GOT3 (cell line): ENCODE measurements at regions not wholly inside any gene's neighbourhood (a gene's known extent, or its start where the extent isn't known, plus 50 kb on each side); places are given as distances from the start of the nearest gene placed in this dataset.

ENCODE experiments used
- DNase-seq: peaks from one replicate; lab custom pipeline; 2025; ENCODE audit warnings: mixed read lengths; lab: John Stamatoyannopoulos, UW

GRCh38 chr13:103799028-103799427 is 732.8 kb upstream of the SLC10A2 start:
- DNase-seq = no peak

GRCh38 chr13:103795892-103796478 is 729.8 kb upstream of the SLC10A2 start:
- DNase-seq = no peak

GRCh38 chr13:103794526-103794925 is 728.3 kb upstream of the SLC10A2 start:
- DNase-seq = no peak

DNA sequence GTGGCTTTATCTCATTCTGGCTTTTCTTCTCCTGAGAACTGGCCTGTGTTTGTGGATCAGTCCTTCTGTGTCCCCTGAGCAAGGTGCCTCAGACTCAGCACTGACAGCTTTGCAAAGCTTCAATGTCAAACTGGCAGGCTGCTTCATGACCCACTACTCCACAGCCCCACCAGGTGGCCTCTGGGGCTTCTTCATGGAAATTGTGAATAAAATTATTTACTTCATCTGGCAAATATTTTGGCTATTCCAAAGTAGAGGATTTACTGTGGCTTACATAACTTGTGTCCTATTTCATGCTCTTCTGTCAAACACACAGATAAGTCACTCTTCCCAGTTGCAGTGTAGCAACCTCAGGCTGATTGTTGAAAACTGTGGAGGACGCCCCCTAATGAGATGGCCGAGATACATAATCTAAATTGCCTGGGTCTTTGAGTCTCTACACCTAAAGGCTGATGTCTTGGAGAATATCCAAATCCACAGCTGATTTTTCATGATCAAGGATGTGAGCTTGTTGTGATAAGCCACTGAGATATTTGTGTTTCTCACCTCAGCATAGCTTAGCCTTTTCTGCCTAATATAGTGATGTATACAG is 721.9 kb upstream of the SLC10A2 start:
- no peak for DNase-seq

DNA sequence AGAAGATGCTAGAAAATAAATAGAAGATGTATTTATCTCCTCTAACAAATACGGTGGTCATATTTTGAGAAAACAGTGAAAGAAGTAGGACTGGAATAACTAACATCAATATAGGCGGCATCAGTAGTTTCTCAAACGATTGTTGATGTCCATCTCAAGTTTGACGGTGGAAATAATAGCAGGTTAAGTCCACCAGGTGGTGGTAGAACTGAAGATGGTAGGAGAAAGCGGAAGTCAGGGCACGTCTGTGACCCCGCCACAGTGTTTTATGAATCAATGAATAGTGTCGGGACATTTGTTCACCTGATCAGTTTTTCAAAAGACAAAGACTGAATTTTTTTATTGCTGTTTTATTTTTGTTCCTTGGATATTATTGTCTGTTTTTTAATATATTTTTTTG is 706.4 kb upstream of the SLC10A2 start:
- DNase-seq = no peak

GRCh38 chr13:103762523-103762922 is 696.3 kb upstream of the SLC10A2 start:
- DNase-seq = no peak

- DNase-seq = no peak
Observed at GRCh38 chr13:103759361-103759760, 693.1 kb upstream of the SLC10A2 start.

- DNase-seq = no peak
Observed at GRCh38 chr13:103758222-103758621, 692.0 kb upstream of the SLC10A2 start.

GRCh38 chr13:103757361-103757760 is 691.1 kb upstream of the SLC10A2 start:
- no peak for DNase-seq

DNA sequence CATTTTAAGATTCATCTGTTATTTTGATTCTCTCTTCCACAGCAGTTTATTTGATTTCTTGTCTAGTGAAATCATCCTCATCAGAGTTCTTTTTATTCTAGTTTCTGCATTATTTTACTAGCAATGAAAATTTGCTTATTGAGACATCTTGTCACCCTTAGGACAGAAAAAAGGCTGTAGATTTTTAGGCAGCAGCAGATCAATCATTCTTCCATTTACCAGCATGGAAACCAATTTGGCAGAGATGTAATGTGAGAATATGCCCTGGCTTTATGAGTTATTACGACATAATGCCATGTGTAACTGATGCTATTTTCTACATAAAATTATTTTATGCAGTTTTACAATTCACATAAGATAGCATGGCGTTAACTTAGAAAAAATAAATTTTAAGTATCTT is 688.6 kb upstream of the SLC10A2 start:
- no peak for DNase-seq

GRCh38 chr13:103734837-103735236 is 668.6 kb upstream of the SLC10A2 start:
- DNase-seq = no peak

GRCh38 chr13:103731959-103732358 is 665.7 kb upstream of the SLC10A2 start:
- DNase-seq = no peak

- no peak for DNase-seq
Observed at GRCh38 chr13:103730407-103730806, 664.2 kb upstream of the SLC10A2 start.

- DNase-seq = no peak
Observed at GRCh38 chr13:103726808-103727207, 660.6 kb upstream of the SLC10A2 start.

- no peak for DNase-seq
Observed at GRCh38 chr13:103716718-103717117, 650.5 kb upstream of the SLC10A2 start.

- DNase-seq = no peak
Observed at GRCh38 chr13:103715335-103715734, 649.1 kb upstream of the SLC10A2 start.

DNA sequence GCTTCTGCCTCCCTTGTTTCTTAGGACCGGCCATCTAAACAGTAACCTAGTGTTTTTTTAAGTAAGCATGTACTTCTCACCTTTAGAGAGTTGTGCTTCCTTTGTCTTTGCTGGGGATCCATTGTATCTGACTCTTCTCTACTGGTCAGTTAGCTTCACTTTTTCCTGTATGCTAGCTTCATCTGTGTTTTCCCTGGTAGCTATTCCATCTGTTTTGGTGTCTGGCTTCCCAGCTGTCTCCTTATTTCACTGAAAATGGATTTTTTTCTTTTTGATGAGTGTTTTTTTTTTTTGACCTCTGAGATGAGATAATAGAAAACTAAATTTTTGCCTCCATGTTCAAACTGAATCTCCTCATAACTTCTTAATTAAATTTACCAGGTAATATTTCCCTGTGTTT is 637.0 kb upstream of the SLC10A2 start:
- DNase-seq = no peak

DNA sequence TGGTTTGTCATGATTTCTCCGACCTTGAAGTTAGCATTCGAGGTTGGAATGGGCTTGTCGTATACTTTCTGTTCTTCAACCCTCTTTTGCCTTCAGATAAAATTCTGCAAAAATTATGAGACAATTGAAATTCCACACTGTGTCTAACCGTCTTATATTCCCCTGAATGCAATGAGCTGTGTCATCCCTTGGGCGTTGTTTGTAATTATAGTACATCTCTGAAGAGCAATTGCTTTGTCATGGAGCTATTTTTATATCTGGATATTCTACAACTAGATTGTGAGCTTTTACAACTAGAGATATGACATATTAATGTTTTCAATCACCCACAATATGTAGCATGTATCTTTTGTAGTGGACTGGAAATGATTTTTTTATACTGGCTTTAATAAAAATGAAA is 631.8 kb upstream of the SLC10A2 start:
- no peak for DNase-seq

DNA sequence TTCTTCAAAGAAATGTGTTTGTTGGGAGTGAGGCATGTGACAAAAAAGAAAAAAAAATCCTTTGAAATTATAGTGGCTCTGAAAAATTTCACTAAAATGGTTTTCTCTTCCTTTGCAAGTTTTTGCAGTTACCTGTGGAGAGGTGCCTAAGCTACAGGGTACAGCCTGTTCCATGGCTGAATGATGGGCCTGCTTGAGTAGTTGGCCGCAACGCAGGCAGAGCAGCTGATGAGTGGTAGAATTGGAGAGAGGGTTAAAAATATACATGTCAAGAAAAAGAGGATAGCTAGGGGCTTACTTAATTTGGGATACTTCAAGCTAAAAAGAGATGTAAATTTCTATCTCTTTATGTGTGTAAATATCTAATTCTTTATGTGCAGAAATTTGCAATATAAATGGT is 629.1 kb upstream of the SLC10A2 start:
- DNase-seq = no peak

DNA sequence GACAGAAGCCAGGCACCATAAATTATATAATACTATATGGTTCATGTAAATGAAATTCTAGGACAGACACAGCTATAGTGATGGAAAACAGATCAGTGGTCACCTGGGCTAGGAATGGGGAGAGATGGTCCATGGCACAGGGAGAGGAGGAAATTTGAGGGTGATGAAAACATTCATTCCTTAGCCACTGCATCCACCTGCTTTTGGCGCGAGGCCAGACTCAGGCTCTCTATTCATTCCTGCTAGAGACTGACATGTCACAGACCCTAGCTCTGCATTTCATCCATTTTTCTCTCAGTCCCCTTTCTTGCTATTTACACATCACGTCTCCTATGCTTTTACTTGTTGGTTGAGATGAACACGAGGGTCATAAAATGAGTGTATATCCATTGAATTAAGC is 628.3 kb upstream of the SLC10A2 start:
- DNase-seq = no peak

- DNase-seq = no peak
Observed at GRCh38 chr13:103694033-103694432, 627.8 kb upstream of the SLC10A2 start.

- DNase-seq = no peak
Observed at GRCh38 chr13:103692442-103692841, 626.2 kb upstream of the SLC10A2 start.

DNA sequence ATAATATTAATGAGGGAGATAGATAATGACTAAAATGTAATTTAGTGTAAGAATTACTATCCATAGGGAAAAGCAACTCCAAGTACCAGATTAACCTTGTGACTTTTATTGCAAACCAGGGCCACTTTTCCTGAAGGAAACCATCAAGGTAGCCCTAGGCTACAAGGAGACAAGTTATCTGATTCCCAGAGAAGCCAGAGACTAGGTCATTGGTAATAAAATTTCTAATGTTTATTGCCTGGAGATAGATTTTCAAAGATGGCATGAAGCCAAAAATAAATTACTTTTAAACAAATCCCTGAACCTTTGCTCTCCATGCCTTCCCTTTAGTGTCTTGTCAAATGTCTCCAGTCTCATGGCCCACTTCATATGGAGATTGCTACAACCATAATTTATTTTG is 610.1 kb upstream of the SLC10A2 start:
- no peak for DNase-seq

- no peak for DNase-seq
Observed at GRCh38 chr13:103671547-103671946, 605.3 kb upstream of the SLC10A2 start.
